HG02763 (cell line): ENCODE measurements at regions not wholly inside any gene's neighbourhood (a gene's known extent, or its start where the extent isn't known, plus 50 kb on each side); places are given as distances from the start of the nearest gene placed in this dataset.
"Not testable (repeated sequence)": the region's sequence is repeated elsewhere in the genome, so short reads cannot be mapped to it uniquely, and the experiment has no call there.

Source experiments
- ATAC-seq: cut with Tn5 transposase; IDR thresholded peaks from one replicate; pipeline ENCODE4 v1.9.1; 2021; ENCODE audit warnings: mild to moderate bottlenecking, moderate library complexity; ENCODE audit not compliant: unreplicated experiment

- ATAC-seq: no peak
These were observed 326.5 kb upstream of the ESRRG start for GRCh38 chr1:217049721-217050120.

GRCh38 chr1:217049081-217049480 lies 325.9 kb upstream of the ESRRG start:
- no peak for ATAC-seq

GRCh38 chr1:217048104-217048707 lies 325.0 kb upstream of the ESRRG start:
- ATAC-seq: no peak

GRCh38 chr1:217040711-217041455 lies 317.7 kb upstream of the ESRRG start:
- ATAC-seq: no peak

- ATAC-seq: no peak
These were observed 316.7 kb upstream of the ESRRG start for GRCh38 chr1:217039926-217040325.

GRCh38 chr1:217039139-217039538 lies 315.9 kb upstream of the ESRRG start:
- ATAC-seq: not testable (repeated sequence)

- no peak for ATAC-seq
These were observed 313.5 kb upstream of the ESRRG start for GRCh38 chr1:217036757-217037156.

GRCh38 chr1:217032715-217033367 lies 309.6 kb upstream of the ESRRG start:
- ATAC-seq: no peak

- ATAC-seq: no peak
These were observed 306.3 kb upstream of the ESRRG start for GRCh38 chr1:217029281-217030157.

- ATAC-seq: peak; percentile 96
These were observed 304.3 kb upstream of the ESRRG start for GRCh38 chr1:217027403-217028080.

- ATAC-seq: no peak
These were observed 303.3 kb upstream of the ESRRG start for GRCh38 chr1:217026531-217026930.

- no peak for ATAC-seq
These were observed 302.2 kb upstream of the ESRRG start for GRCh38 chr1:217025381-217025780.

GRCh38 chr1:217024911-217025310 lies 301.7 kb upstream of the ESRRG start:
- ATAC-seq: no peak

- no peak for ATAC-seq
These were observed 298.7 kb upstream of the ESRRG start for GRCh38 chr1:217021956-217022355.

GRCh38 chr1:217021400-217021799 lies 298.2 kb upstream of the ESRRG start:
- ATAC-seq: no peak

- no peak for ATAC-seq
These were observed 296.2 kb upstream of the ESRRG start for GRCh38 chr1:217019475-217019874.

- ATAC-seq: no peak
These were observed 295.4 kb upstream of the ESRRG start for GRCh38 chr1:217018648-217019047.

- no peak for ATAC-seq
These were observed 293.9 kb upstream of the ESRRG start for GRCh38 chr1:217017165-217017564.

- no peak for ATAC-seq
These were observed 290.8 kb upstream of the ESRRG start for GRCh38 chr1:217014066-217014465.

- no peak for ATAC-seq
These were observed 289.4 kb upstream of the ESRRG start for GRCh38 chr1:217012659-217013058.

- ATAC-seq: no peak
These were observed 287.9 kb upstream of the ESRRG start for GRCh38 chr1:217011097-217011496.
